AG04450 (cell line): ENCODE measurements at regions not wholly inside any gene's neighbourhood (a gene's known extent, or its start where the extent isn't known, plus 50 kb on each side); places are given as distances from the start of the nearest gene placed in this dataset.

Experiments used
- CTCF ChIA-PET: fragments of 300-600, 350-600 bp; formaldehyde crosslinking; extraction: SDS; loops from one replicate; lab custom pipeline; 2022; ENCODE audit warnings: antibody characterized with exemption, inconsistent platforms; lab: Charles Lee
- POLR2A ChIA-PET: fragments of 350-600 bp; formaldehyde crosslinking; extraction: SDS; loops from one replicate; lab custom pipeline; 2021; ENCODE audit warnings: antibody characterized with exemption, inconsistent platforms; lab: Yijun Ruan, JAX
- DNase-seq: peaks from one replicate; pipeline ENCODE4 v3.0.0-alpha.2; 2011; ENCODE audit warnings: low read depth, low spot score
- H3K27ac ChIP-seq: one replicate; pipeline ENCODE4 v1.5.1; 2012; ENCODE audit warnings: low read depth, low read length, control low read depth
- H3K27me3 ChIP-seq: one replicate; pipeline ENCODE4 v1.6.0; 2012; ENCODE audit warnings: low read length; ENCODE audit not compliant: control insufficient read depth, insufficient read depth
- H3K4me3 ChIP-seq: 2 replicates; pipeline ENCODE4 v1.5.1; 2011; ENCODE audit warnings: mild to moderate bottlenecking, low read depth, low read length, control low read depth
- H3K9me3 ChIP-seq: 2 replicates; pipeline ENCODE4 v1.5.1; 2012; ENCODE audit warnings: low read length; ENCODE audit not compliant: control insufficient read depth, insufficient read depth
- TF ChIP-seq, protein P1 (sequence below): IDR thresholded peaks from 2 replicates; pipeline ENCODE4 v1.5.1; 2011; ENCODE audit warnings: low read depth, low read length, control low read depth, inconsistent platforms

GRCh38 chr18:27794181-27794926 lies 382.6 kb downstream of the CDH2 start:
- Histone ChIP-seq H3K27ac (no peak overlapping the region), H3K9me3 (no peaks in the 10 kb centered on the region), H3K4me3 (no peak overlapping the region), H3K27me3 (no peaks in the 10 kb centered on the region)
- CTCF ChIA-PET = no interaction called here
- POLR2A ChIA-PET = no interaction called here
- DNase-seq = no peak
- TF ChIP-seq, protein P1, sequence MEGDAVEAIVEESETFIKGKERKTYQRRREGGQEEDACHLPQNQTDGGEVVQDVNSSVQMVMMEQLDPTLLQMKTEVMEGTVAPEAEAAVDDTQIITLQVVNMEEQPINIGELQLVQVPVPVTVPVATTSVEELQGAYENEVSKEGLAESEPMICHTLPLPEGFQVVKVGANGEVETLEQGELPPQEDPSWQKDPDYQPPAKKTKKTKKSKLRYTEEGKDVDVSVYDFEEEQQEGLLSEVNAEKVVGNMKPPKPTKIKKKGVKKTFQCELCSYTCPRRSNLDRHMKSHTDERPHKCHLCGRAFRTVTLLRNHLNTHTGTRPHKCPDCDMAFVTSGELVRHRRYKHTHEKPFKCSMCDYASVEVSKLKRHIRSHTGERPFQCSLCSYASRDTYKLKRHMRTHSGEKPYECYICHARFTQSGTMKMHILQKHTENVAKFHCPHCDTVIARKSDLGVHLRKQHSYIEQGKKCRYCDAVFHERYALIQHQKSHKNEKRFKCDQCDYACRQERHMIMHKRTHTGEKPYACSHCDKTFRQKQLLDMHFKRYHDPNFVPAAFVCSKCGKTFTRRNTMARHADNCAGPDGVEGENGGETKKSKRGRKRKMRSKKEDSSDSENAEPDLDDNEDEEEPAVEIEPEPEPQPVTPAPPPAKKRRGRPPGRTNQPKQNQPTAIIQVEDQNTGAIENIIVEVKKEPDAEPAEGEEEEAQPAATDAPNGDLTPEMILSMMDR = no peak

- ChIA-PET POLR2A (no interaction called here), CTCF (no interaction called here)
- H3K27me3 ChIP-seq = no peaks in the 10 kb centered on the region
- H3K27ac ChIP-seq = no peak overlapping the region
- H3K4me3 ChIP-seq = no peak overlapping the region
- DNase-seq = no peak
- no peaks in the 10 kb centered on the region for H3K9me3 ChIP-seq
- TF ChIP-seq, protein P1 = no peak
Measured at GRCh38 chr18:27793013-27793785, 383.7 kb downstream of the CDH2 start.

- Histone ChIP-seq H3K9me3 (no peaks in the 10 kb centered on the region), H3K4me3 (no peak overlapping the region), H3K27ac (no peak overlapping the region), H3K27me3 (peaks cover 4% of the 10 kb centered on the region)
- TF ChIP-seq, protein P1 = no peak
- POLR2A ChIA-PET = no interaction called here
- no peak for DNase-seq
- CTCF ChIA-PET = no interaction called here
Measured at GRCh38 chr18:27789406-27789805, 387.5 kb downstream of the CDH2 start.

GRCh38 chr18:27787547-27787946 lies 389.4 kb downstream of the CDH2 start:
- CTCF ChIA-PET = no interaction called here
- POLR2A ChIA-PET = no interaction called here
- Histone ChIP-seq H3K4me3 (no peak overlapping the region), H3K27me3 (peaks cover 4% of the 10 kb centered on the region), H3K27ac (no peak overlapping the region), H3K9me3 (no peaks in the 10 kb centered on the region)
- TF ChIP-seq, protein P1 = no peak
- no peak for DNase-seq

GRCh38 chr18:27785815-27786471 lies 391.0 kb downstream of the CDH2 start:
- POLR2A ChIA-PET = no interaction called here
- no peaks in the 10 kb centered on the region for H3K9me3 ChIP-seq
- CTCF ChIA-PET = no interaction called here
- H3K4me3 ChIP-seq = no peak overlapping the region
- no peak overlapping the region for H3K27ac ChIP-seq
- TF ChIP-seq, protein P1 = no peak
- no peak for DNase-seq
- peaks cover 4% of the 10 kb centered on the region for H3K27me3 ChIP-seq
